IMR-90 (cell line): ENCODE measurements at regions not wholly inside any gene's neighbourhood (a gene's known extent, or its start where the extent isn't known, plus 50 kb on each side); places are given as distances from the start of the nearest gene placed in this dataset.

Experiments
- ATAC-seq: fragments of 200-7000 bp; cut with Tn5 transposase; 2 replicates; pipeline ENCODE4 v1.9.1; 2020; ENCODE audit warnings: low read depth, mild to moderate bottlenecking, moderate library complexity
- BruUV-seq: library from RNA; stranded (reverse); fragments of 400-500 nt; replicated peaks from 2 replicates; lab custom pipeline; 2021; lab: Mats Ljungman, UMichigan
- CTCF ChIA-PET: fragments of 300-600 bp; formaldehyde crosslinking; extraction: SDS; loops from one replicate; lab custom pipeline; 2021; ENCODE audit warnings: antibody characterized with exemption; lab: Yijun Ruan, JAX
- POLR2A ChIA-PET: fragments of 300-600 bp; sonication (Branson Sonifier 250); formaldehyde crosslinking; loops from one replicate; lab custom pipeline; 2022; ENCODE audit warnings: antibody characterized with exemption; ENCODE audit not compliant: unreplicated experiment; lab: Charles Lee
- DNase-seq: peaks from one replicate; pipeline ENCODE4 v3.0.0; 2013
- H2AFZ ChIP-seq: replicated peaks from 2 replicates; pipeline ENCODE3; 2013; ENCODE audit warnings: low read length, mild to moderate bottlenecking; ENCODE audit not compliant: poor library complexity
- H2AK5ac ChIP-seq: 2 replicates; pipeline ENCODE4 v1.6.1; 2013; ENCODE audit warnings: low read depth, low read length, inconsistent platforms
- H2AK9ac ChIP-seq: replicated peaks from 2 replicates; pipeline ENCODE3; 2013; ENCODE audit warnings: mild to moderate bottlenecking, low read depth, low read length, moderate library complexity; ENCODE audit not compliant: poor library complexity
- H2BK120ac ChIP-seq: 2 replicates; pipeline ENCODE4 v1.6.1; 2013; ENCODE audit warnings: low read depth, low read length, inconsistent platforms
- H2BK15ac ChIP-seq: 3 replicates; pipeline ENCODE4 v1.6.1; 2013; ENCODE audit warnings: low read depth, low read length, inconsistent platforms
- H2BK20ac ChIP-seq: 2 replicates; pipeline ENCODE4 v1.6.1; 2013; ENCODE audit warnings: low read depth, mild to moderate bottlenecking, inconsistent platforms, low read length, moderate library complexity
- H2BK5ac ChIP-seq: 2 replicates; pipeline ENCODE4 v1.6.1; 2013; ENCODE audit warnings: mild to moderate bottlenecking, low read depth, low read length, inconsistent platforms; ENCODE audit not compliant: poor library complexity, severe bottlenecking
- H3K14ac ChIP-seq: replicated peaks from 2 replicates; pipeline ENCODE4 v1.6.1; 2013; ENCODE audit warnings: low read depth, low read length, inconsistent platforms
- H3K18ac ChIP-seq: 2 replicates; pipeline ENCODE4 v1.6.1; 2013; ENCODE audit warnings: low read depth, low read length, control low read depth
- H3K23ac ChIP-seq: 2 replicates; pipeline ENCODE4 v1.6.1; 2013; ENCODE audit warnings: low read depth, low read length, inconsistent platforms
- H3K27ac ChIP-seq: 2 replicates; pipeline ENCODE4 v1.5.1; 2013; ENCODE audit warnings: mild to moderate bottlenecking, control low read depth, low read length; ENCODE audit not compliant: insufficient read depth
- H3K27me3 ChIP-seq: 2 replicates; pipeline ENCODE4 v1.6.1; 2013; ENCODE audit warnings: low read length; ENCODE audit not compliant: control insufficient read depth, insufficient read depth
- H3K36me3 ChIP-seq: 2 replicates; pipeline ENCODE4 v1.6.1; 2013; ENCODE audit warnings: low read length, mixed read lengths; ENCODE audit not compliant: control insufficient read depth, insufficient read depth
- H3K4ac ChIP-seq: 2 replicates; pipeline ENCODE4 v1.6.1; 2013; ENCODE audit warnings: low read depth, low read length, inconsistent platforms
- H3K4me1 ChIP-seq: 2 replicates; pipeline ENCODE4 v1.6.1; 2013; ENCODE audit warnings: low read length, mixed read lengths; ENCODE audit not compliant: control insufficient read depth, insufficient read depth
- H3K4me2 ChIP-seq: 2 replicates; pipeline ENCODE4 v1.6.1; 2013; ENCODE audit warnings: low read depth, mild to moderate bottlenecking, control low read depth, low read length, moderate library complexity
- H3K4me3 ChIP-seq: 2 replicates; pipeline ENCODE4 v1.5.1; 2013; ENCODE audit warnings: low read depth, mild to moderate bottlenecking, control low read depth, low read length, moderate library complexity; ENCODE audit not compliant: insufficient read depth
- H3K56ac ChIP-seq: 2 replicates; pipeline ENCODE4 v1.6.1; 2013; ENCODE audit warnings: low read length, inconsistent platforms; ENCODE audit not compliant: insufficient read depth; ENCODE audit errors: extremely low read depth
- H3K79me1 ChIP-seq, 2 experiments: 2 replicates each; pipeline ENCODE4 v1.6.1; 2013; ENCODE audit warnings: low read length in 2 of 2, inconsistent platforms in 1 of 2, low read depth in 1 of 2
- H3K9ac ChIP-seq: 2 replicates; pipeline ENCODE4 v1.6.1; 2013; ENCODE audit warnings: low read depth, low read length, control low read depth
- H3K9me1 ChIP-seq: 2 replicates; pipeline ENCODE4 v1.6.1; 2013; ENCODE audit warnings: low read length, inconsistent platforms; ENCODE audit not compliant: insufficient read depth
- H3K9me3 ChIP-seq: 2 replicates; pipeline ENCODE4 v1.6.1; 2013; ENCODE audit warnings: low read length; ENCODE audit not compliant: control insufficient read depth, insufficient read depth
- H4K20me1 ChIP-seq: 2 replicates; pipeline ENCODE4 v1.6.1; 2013; ENCODE audit warnings: low read length, inconsistent platforms; ENCODE audit not compliant: insufficient read depth
- H4K5ac ChIP-seq: 2 replicates; pipeline ENCODE4 v1.6.1; 2013; ENCODE audit warnings: mild to moderate bottlenecking, low read depth, low read length, control low read depth
- H4K8ac ChIP-seq, 2 experiments: 2 replicates each; pipeline ENCODE4 v1.6.1; 2013; ENCODE audit warnings: low read depth in 2 of 2, low read length in 2 of 2, control low read depth in 1 of 2, inconsistent platforms in 1 of 2
- H4K91ac ChIP-seq: 2 replicates; pipeline ENCODE4 v1.6.1; 2013; ENCODE audit warnings: low read depth, low read length, inconsistent platforms; ENCODE audit not compliant: insufficient read depth
- BHLHE40 ChIP-seq: fragments of 150-350 bp; IDR thresholded peaks from 2 replicates; pipeline ENCODE4 v1.6.1; 2016; ENCODE audit warnings: mild to moderate bottlenecking, low read depth, low read length
- CEBPB ChIP-seq: IDR thresholded peaks from 2 replicates; pipeline ENCODE4 v1.6.1; 2012; ENCODE audit warnings: low read depth, low read length, improper control_type of control experiment
- CHD1 ChIP-seq: IDR thresholded peaks from 2 replicates; pipeline ENCODE4 v1.6.1; 2012; ENCODE audit warnings: low read depth, low read length, improper control_type of control experiment
- CTCF ChIP-seq: conservative IDR thresholded peaks from 2 replicates; pipeline ENCODE4 v1.5.1; 2012; ENCODE audit warnings: mild to moderate bottlenecking, low read depth, low read length, improper control_type of control experiment
- FOS ChIP-seq: fragments of 150-350 bp; IDR thresholded peaks from 2 replicates; pipeline ENCODE4 v1.6.1; 2016; ENCODE audit warnings: low read depth, low read length
- MAFK ChIP-seq: IDR thresholded peaks from 2 replicates; pipeline ENCODE4 v1.6.1; 2012; ENCODE audit warnings: low read depth, low read length, improper control_type of control experiment
- MAZ ChIP-seq: IDR thresholded peaks from 2 replicates; pipeline ENCODE4 v1.6.1; 2012; ENCODE audit warnings: low read depth, mild to moderate bottlenecking, low read length, improper control_type of control experiment, moderate library complexity, borderline replicate concordance
- MXI1 ChIP-seq: IDR thresholded peaks from 2 replicates; pipeline ENCODE4 v1.6.1; 2012; ENCODE audit warnings: low read depth, mild to moderate bottlenecking, low read length, moderate library complexity, borderline replicate concordance
- NFE2L2 ChIP-seq: fragments of 150-350 bp; IDR thresholded peaks from 2 replicates; pipeline ENCODE4 v1.6.1; 2016; ENCODE audit warnings: low read depth, mild to moderate bottlenecking, low read length
- POLR2A ChIP-seq: IDR thresholded peaks from 2 replicates; pipeline ENCODE4 v1.6.1; 2012; ENCODE audit warnings: mild to moderate bottlenecking, low read depth, low read length
- RAD21 ChIP-seq: IDR thresholded peaks from 2 replicates; pipeline ENCODE4 v1.6.1; 2012; ENCODE audit warnings: low read length, improper control_type of control experiment
- RCOR1 ChIP-seq: IDR thresholded peaks from 2 replicates; pipeline ENCODE4 v1.6.1; 2012; ENCODE audit warnings: mild to moderate bottlenecking, low read length, improper control_type of control experiment; ENCODE audit not compliant: insufficient replicate concordance
- RFX5 ChIP-seq: IDR thresholded peaks from 2 replicates; pipeline ENCODE4 v1.8.0; 2012; ENCODE audit warnings: low read depth, mild to moderate bottlenecking, low read length, moderate library complexity
- SMC3 ChIP-seq: fragments of 150-350 bp; IDR thresholded peaks from 2 replicates; pipeline ENCODE4 v1.6.1; 2016; ENCODE audit warnings: low read depth, mild to moderate bottlenecking, antibody characterized with exemption, low read length, moderate library complexity
- USF2 ChIP-seq: fragments of 150-350 bp; IDR thresholded peaks from 2 replicates; pipeline ENCODE4 v1.6.1; 2017; ENCODE audit warnings: mild to moderate bottlenecking, antibody characterized with exemption, low read length, low read depth
- WGBS, 2 experiments: methylation state at CpG; one replicate each; pipeline versions ENCODE4 v1.1.5 to v1.1.7; 2013; ENCODE audit warnings: missing lambda C conversion rate in 2 of 2; ENCODE audit not compliant: insufficient read length in 1 of 2; ENCODE audit errors: extremely low coverage in 2 of 2; 5-methylcytosine and 5-hydroxymethylcytosine counted together
- dilution Hi-C: fragments of 300-500 bp; cut with HindIII; formaldehyde crosslinking; loops from one replicate; pipeline ENCODE4 v1.14.3; 2018; ENCODE audit warnings: low sequenced_read_pairs; ENCODE audit not compliant: unreplicated experiment
- in situ Hi-C: fragments of 300-500 bp; cut with MboI; formaldehyde crosslinking; loops from 3 replicates; pipeline ENCODE4 v1.14.3; 2019; ENCODE audit warnings: low sequenced_read_pairs, inconsistent platforms, mixed read lengths
- intact Hi-C: fragments of 100-400 bp; cut with micrococcal nuclease; formaldehyde crosslinking; loops from 2 replicates; pipeline ENCODE4 v1.10.0; 2022
- TF ChIP-seq, protein P1 (sequence below): fragments of 150-350 bp; IDR thresholded peaks from 2 replicates; pipeline ENCODE4 v1.6.1; 2016; ENCODE audit warnings: low read depth, mild to moderate bottlenecking, low read length, moderate library complexity, borderline replicate concordance

DNA sequence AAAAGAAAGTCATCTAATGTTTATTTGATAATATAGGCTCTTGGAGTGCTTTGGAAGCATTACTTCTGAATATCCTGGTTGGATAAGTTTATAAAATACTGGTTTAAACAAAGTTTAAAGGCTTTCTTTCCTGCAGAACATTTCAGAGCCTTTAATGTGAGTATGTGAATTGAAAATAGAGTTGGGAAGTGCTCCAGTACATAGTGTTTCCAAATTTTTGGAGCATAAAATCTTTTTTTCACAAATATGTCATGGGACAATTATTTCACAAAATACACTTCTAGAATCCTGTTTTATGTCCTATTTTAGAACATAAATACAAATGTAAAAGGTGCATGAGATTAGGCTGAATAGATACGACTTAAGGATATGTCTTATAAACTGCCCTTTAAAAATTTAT, 158.9 kb upstream of the HNRNPA3 start:
- H3K27me3 ChIP-seq = no peaks in the 10 kb centered on the region
- H3K4ac ChIP-seq = no peak overlapping the region
- H2BK5ac ChIP-seq = no peak overlapping the region
- intact Hi-C loops = no loop called here
- no peak overlapping the region for H2AFZ ChIP-seq
- TF ChIP-seq RAD21 (no peak), MAFK (no peak), USF2 (no peak), POLR2A (no peak), MXI1 (no peak), SMC3 (no peak), MAZ (no peak), CTCF (no peak), BHLHE40 (no peak), FOS (no peak), RCOR1 (no peak), NFE2L2 (no peak), CEBPB (no peak), RFX5 (no peak), CHD1 (no peak)
- TF ChIP-seq, protein P1, sequence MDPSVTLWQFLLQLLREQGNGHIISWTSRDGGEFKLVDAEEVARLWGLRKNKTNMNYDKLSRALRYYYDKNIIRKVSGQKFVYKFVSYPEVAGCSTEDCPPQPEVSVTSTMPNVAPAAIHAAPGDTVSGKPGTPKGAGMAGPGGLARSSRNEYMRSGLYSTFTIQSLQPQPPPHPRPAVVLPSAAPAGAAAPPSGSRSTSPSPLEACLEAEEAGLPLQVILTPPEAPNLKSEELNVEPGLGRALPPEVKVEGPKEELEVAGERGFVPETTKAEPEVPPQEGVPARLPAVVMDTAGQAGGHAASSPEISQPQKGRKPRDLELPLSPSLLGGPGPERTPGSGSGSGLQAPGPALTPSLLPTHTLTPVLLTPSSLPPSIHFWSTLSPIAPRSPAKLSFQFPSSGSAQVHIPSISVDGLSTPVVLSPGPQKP = no peak
- H2BK15ac ChIP-seq = no peak overlapping the region
- in situ Hi-C loops = no loop called here
- ChIA-PET POLR2A (no interaction called here), CTCF (no interaction called here)
- ATAC-seq (no peak), DNase-seq (no peak)
- WGBS, 2 experiments = no CpG with 5 or more reads among the region's 1 CpG
- H3K4me2 ChIP-seq = no peak overlapping the region
- H3K4me1 ChIP-seq = no peaks in the 10 kb centered on the region
- H3K14ac ChIP-seq = no peak overlapping the region
- H3K27ac ChIP-seq = no peak overlapping the region
- no peak overlapping the region for H2BK120ac ChIP-seq
- H3K9me1 ChIP-seq = no peaks in the 10 kb centered on the region
- no peak overlapping the region for H3K23ac ChIP-seq
- no peak overlapping the region for H4K8ac ChIP-seq
- H3K18ac ChIP-seq = no peak overlapping the region
- dilution Hi-C loops = no loop called here
- no peak overlapping the region for H3K9ac ChIP-seq
- no peak overlapping the region for H2BK20ac ChIP-seq
- H4K91ac ChIP-seq = no peak overlapping the region
- H3K36me3 ChIP-seq = no peaks in the 10 kb centered on the region
- H3K4me3 ChIP-seq = no peak overlapping the region
- no peaks in the 10 kb centered on the region for H3K79me1 ChIP-seq
- no TSS peak for BruUV-seq
- H3K56ac ChIP-seq = no peak overlapping the region
- H2AK5ac ChIP-seq = no peak overlapping the region
- no peak overlapping the region for H2AK9ac ChIP-seq
- no peaks in the 10 kb centered on the region for H3K9me3 ChIP-seq
- no peaks in the 10 kb centered on the region for H4K20me1 ChIP-seq
- H4K5ac ChIP-seq = no peak overlapping the region
